ENCODE measurements at regions not wholly inside any gene's neighbourhood (a gene's known extent, or its start where the extent isn't known, plus 50 kb on each side); places are given as distances from the start of the nearest gene placed in this dataset.

GRCh38 chr13:86409466-86410241 lies 610.4 kb upstream of the SLITRK6 start:
- DNase-seq (ENCODE audit: low read depth): no peak
- no peak for TF ChIP-seq CTCF (IDR thresholded peaks at IDR 0.05; ENCODE audit: insufficient read depth, low read depth, low read length, missing control alignments)
- no peak overlapping the region for H3K4me3 ChIP-seq (ENCODE audit: low read length)

GRCh38 chr13:86425170-86425815 lies 626.1 kb upstream of the SLITRK6 start:
- DNase-seq (ENCODE audit: low read depth): no peak
- no peak for TF ChIP-seq CTCF (IDR thresholded peaks at IDR 0.05; ENCODE audit: insufficient read depth, low read depth, low read length, missing control alignments)
- no peak overlapping the region for H3K4me3 ChIP-seq (ENCODE audit: low read length)

- no peak for TF ChIP-seq CTCF (IDR thresholded peaks at IDR 0.05; ENCODE audit: insufficient read depth, low read depth, low read length, missing control alignments)
- no peak overlapping the region for H3K4me3 ChIP-seq (ENCODE audit: low read length)
Observed at GRCh38 chr13:86426437-86426836, 627.2 kb upstream of the SLITRK6 start.

GRCh38 chr13:86429756-86430155 lies 630.5 kb upstream of the SLITRK6 start:
- no peak for DNase-seq (ENCODE audit: low read depth)
- H3K4me3 ChIP-seq (ENCODE audit: low read length): no peak overlapping the region
- TF ChIP-seq CTCF (IDR thresholded peaks at IDR 0.05; ENCODE audit: insufficient read depth, low read depth, low read length, missing control alignments): no peak

More at GRCh38 chr13:86426437-86426836, 627.2 kb upstream of the SLITRK6 start:
- no peak for DNase-seq (ENCODE audit: low read depth)

GRCh38 chr13:86438034-86438433 lies 638.8 kb upstream of the SLITRK6 start:
- peak; percentile 19 for DNase-seq (ENCODE audit: low read depth)
- H3K4me3 ChIP-seq (ENCODE audit: low read length): no peak overlapping the region
- TF ChIP-seq CTCF (IDR thresholded peaks at IDR 0.05; ENCODE audit: insufficient read depth, low read depth, low read length, missing control alignments): no peak

GRCh38 chr13:86445206-86445605 lies 646.0 kb upstream of the SLITRK6 start:
- DNase-seq (ENCODE audit: low read depth): no peak
- H3K4me3 ChIP-seq (ENCODE audit: low read length): no peak overlapping the region
- no peak for TF ChIP-seq CTCF (IDR thresholded peaks at IDR 0.05; ENCODE audit: insufficient read depth, low read depth, low read length, missing control alignments)
